NCI-H524 treated with DMSO at 0.1 percent for 48 hours (cell line): ENCODE measurements at regions not wholly inside any gene's neighbourhood (a gene's known extent, or its start where the extent isn't known, plus 50 kb on each side); places are given as distances from the start of the nearest gene placed in this dataset.
"Not testable (repeated sequence)": the region's sequence is repeated elsewhere in the genome, so short reads cannot be mapped to it uniquely, and the experiment has no call there.

ENCODE experiments used
- DNase-seq: peaks from one replicate; lab custom pipeline; 2025; lab: John Stamatoyannopoulos, UW

DNA sequence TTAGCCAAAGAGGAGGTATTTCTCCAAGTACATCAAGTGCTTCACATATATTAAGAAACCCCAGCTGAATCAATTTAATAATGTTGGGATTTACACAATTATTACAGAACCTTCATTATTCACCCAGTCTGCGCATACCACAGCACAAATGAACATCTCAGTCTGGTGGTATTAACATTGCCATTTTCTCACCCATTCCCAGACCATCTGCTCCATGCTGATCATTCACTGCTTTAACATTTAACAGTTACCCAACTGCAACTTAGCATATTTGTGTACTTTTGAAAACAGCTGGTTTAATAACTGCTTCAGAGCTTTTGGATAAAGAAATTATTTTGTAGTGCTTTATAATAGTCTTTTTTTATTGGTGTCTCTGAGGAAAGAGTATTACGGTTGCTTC lies 1072.1 kb downstream of the NXPH1 start:
- DNase-seq: no peak

GRCh38 chr7:9507290-9507689 lies 1073.9 kb downstream of the NXPH1 start:
- no peak for DNase-seq

- DNase-seq: no peak
Measured at GRCh38 chr7:9516662-9517061, 1083.3 kb downstream of the NXPH1 start.

DNA sequence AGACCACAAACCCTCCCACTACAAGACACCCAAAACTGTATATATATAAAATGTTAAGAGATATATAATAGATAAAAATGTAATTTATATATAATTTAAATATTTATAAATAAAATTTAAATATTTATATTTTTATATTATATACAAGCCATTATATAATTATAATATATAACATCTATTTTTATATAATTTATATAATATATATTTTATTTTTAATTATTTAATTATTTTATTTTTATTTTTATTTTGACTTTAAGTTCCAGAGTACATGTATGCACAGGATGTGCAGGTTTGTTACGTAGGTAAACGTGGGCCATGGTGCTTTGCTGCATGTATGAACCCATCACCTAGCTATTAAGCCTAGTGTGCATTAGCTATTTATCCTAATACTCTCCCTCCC lies 1090.2 kb downstream of the NXPH1 start:
- no peak for DNase-seq

GRCh38 chr7:9552431-9552830 lies 1119.0 kb downstream of the NXPH1 start:
- DNase-seq: not testable (repeated sequence)

DNA sequence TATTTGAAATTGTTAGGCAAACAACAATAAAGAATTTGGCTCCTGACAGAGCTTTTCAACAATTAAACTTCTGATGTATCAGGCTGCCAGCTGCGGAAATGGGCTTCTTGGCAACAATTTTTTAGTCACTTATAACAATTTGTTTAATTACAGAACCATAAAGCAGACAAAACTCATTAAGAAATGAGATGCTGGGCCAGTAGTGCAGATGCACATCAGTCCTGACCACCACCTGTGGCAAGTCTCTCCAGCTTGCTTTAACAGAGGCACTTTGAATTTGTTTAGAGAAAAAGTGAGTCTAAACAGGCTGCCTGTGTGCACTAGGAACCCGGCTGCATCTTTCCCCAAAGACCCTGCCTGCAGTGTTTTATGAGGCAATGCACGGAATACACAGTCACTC lies 1124.4 kb downstream of the NXPH1 start:
- DNase-seq: no peak

DNA sequence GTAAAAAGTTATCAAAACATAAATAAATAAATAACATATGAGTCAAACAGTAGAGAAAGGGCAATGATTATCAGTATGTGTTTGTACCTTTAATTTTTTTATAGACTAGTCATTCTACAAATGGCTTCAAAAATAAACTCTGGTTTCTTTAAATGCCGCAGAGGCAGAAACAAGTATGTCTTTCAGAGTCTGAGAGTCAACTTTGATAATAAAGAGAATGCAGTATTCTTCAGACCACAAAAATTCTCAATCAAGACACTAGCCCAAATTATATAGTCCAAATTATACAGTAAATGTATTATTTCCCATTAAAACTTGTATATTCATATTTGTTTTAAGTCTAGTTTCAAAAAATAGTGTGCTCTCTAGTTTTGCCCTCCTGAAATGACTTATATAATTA lies 1142.3 kb downstream of the NXPH1 start:
- DNase-seq: no peak

- DNase-seq: no peak
Measured at GRCh38 chr7:9582824-9583223, 1149.4 kb downstream of the NXPH1 start.

DNA sequence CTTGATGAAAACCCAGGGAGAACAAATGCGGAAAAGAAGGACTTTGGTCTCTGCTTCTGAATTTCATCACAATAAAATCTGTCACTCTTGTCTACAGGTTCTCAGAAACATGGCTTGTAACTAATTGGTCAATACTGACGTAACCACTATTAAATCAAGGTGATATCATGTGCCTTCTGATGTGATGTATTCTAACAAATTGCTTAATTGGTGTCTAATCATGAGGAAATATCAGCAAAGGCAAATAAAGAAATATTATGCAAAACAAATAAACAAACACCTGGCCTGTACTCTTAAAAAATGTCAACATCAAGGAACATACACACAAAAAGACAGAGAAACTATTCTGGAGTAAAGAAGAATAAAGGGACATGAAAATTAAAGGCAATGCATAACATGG lies 1165.0 kb downstream of the NXPH1 start:
- no peak for DNase-seq

- DNase-seq: no peak
Measured at GRCh38 chr7:9600974-9601373, 1167.6 kb downstream of the NXPH1 start.

DNA sequence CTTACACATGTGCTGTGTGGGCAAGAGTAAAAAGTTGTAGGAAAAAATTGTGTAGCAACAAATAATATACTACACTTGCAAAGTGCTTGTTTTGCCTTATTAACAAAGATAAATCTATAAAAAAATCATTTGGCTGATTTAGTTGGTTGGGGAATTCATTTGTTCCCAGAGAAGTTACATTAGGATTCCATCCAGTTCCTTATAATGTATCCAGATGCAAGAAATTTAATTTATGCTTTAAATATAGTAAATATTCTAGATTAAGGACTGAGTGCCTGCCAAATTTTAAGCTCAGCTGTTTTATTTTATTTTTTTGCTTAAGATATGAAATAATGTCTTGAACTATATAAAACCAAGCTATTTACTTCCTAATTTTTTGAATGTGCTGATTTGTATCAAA lies 1169.9 kb downstream of the NXPH1 start:
- DNase-seq: no peak

GRCh38 chr7:9608560-9608959 lies 1175.2 kb downstream of the NXPH1 start:
- DNase-seq: no peak

DNA sequence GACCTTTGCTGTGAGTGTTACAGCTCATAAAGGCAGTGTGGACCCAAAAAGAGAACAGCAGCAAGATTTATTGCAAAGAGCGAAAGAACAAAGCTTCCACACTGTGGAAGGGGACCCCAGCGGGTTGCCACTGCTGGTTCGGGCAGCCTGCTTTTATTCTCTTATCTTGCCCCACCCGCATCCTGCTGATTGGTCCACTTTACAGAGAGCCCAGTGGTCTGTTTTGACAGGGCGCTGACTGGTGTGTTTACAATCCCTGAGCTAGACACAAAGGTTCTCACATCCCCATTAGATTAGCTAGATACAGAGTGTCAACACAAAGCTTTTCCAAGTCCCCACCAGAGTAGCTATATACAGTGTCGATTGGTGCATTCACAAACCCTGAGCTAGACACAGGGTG lies 1187.5 kb downstream of the NXPH1 start:
- not testable (repeated sequence) for DNase-seq

- not testable (repeated sequence) for DNase-seq
Measured at GRCh38 chr7:9621306-9621902, 1188.0 kb downstream of the NXPH1 start.

- no peak for DNase-seq
Measured at GRCh38 chr7:9621927-9622326, 1188.5 kb downstream of the NXPH1 start.

DNA sequence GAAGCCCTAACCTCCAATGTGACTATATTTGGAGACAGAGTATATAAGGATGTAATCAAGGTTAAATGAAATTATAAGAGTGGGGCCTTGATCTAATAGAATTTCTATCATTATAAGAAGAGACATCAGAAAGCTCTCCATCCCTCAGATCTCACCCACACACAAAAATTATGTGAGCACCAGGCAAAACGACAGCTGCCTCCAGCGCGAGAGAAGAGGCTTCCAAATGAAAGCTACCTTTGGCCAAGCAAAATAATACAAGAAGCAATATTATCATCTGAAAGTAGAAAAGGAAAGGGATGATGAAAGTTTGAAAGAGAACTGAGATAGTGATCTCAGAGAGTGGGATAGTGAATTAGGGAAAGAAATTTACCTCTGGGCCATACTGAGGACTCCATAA lies 1192.5 kb downstream of the NXPH1 start:
- DNase-seq: no peak

- DNase-seq: no peak
Measured at GRCh38 chr7:9645756-9646155, 1212.3 kb downstream of the NXPH1 start.

DNA sequence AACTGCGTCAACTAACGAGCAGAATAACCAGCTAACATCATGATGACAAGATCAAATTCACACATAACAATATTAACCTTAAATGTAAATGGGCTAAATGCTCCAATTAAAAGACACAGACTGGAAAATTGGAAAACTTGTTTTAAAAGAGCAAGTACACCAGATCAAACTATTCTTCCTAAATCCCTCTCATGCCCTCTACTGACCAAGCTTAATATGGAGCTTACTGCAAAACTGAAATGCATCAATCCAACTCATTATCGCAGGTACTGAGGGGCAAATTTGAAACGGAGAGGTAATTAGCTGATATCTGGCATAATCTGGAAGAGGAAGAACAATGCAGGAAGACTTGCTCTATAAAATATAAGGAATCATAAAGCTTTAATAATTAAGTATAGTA lies 1223.8 kb downstream of the NXPH1 start:
- DNase-seq: no peak

DNA sequence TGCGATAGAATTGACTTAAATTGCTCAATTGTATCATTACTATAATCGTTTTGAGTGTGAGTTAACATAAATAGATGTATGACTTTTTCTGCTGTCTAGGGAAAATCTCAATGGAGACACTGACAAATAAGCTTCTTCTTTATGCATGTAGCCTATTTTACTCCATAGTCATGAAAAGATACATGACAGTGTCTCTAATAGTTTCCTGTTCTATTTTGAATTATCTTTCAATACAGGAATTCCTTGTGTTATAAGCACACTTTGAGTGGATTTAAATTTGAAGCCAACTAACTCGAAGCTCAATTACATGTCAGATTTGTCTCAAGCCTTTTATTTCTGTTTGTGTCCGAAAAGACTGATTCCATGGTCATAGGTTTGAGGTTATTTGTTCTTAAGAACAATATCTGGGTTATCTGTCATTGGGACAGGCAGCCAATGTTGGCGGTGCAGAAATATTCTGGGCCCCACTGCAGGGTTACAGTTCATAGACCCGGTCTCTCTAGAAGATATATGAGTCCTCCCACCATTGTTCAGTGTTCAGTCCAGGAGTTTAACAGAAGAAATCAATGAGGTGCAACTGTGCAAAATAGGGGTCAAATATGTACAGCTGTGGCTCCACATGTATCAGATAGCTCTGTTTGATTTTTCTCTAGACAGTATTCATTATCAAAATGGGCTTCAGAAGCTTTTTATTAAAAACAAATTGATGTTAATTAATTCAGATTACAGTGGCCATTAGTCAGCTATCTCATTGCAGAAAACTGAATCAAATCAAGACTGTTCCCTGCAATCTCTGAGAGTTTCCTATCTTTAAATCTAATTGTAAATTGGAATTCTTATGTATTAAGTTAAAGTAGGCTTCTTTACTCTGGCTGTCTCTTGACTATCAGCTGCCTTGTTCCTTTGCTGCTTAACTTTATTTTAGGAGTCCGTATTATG lies 1238.8 kb downstream of the NXPH1 start:
- DNase-seq: no peak

DNA sequence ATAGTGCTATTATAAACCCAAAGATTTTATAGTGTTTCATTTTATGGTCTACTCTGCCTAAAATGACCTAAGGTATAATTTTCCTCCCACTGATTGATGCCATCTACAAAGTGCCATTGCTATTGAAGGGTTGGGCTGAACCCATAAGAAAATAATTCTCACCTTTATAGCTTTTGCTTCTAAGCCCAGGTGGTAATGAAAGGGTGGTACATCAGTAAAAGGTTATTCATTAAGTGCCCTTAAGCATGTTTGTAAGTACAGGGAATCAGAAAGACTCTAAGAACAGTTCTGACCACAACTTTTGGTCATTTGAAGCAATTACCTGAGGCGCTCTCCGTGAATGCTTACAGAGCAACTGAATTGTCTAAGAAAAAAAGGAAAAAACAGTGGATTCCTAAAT lies 1247.3 kb downstream of the NXPH1 start:
- no peak for DNase-seq

- no peak for DNase-seq
Measured at GRCh38 chr7:9681284-9681683, 1247.9 kb downstream of the NXPH1 start.

DNA sequence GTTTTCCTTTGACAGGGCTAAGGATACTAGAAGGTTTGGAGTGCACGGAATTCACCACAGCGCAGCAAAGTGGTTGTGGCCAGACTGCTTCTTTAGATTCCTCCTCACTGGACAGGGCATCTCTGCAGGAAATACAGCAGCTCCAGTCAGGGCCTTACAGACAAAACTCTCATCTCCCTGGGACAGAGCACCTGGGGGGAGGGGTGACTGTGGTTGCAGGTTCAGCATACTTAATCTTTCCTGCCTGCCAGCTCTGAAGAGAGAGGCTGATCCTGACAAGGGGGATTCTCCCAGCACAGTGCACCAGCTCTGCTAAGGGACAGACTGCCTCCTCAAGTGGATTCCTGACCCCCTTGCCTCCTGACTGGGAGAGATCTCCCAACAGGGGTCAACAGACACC lies 1257.9 kb downstream of the NXPH1 start:
- no peak for DNase-seq

GRCh38 chr7:9698375-9698774 lies 1265.0 kb downstream of the NXPH1 start:
- DNase-seq: no peak

GRCh38 chr7:9709216-9709615 lies 1264.5 kb upstream of the PHF14 start:
- DNase-seq: no peak
